PC-9 (cell line): ENCODE measurements at regions not wholly inside any gene's neighbourhood (a gene's known extent, or its start where the extent isn't known, plus 50 kb on each side); places are given as distances from the start of the nearest gene placed in this dataset.

Source experiments
- CTCF ChIP-seq: fragments of 200-600 bp; sonication (generic); conservative IDR thresholded peaks from 2 replicates; pipeline ENCODE4 v1.6.1; 2017; ENCODE audit warnings: mixed run types, antibody characterized with exemption, mild to moderate bottlenecking, moderate library complexity
- EZH2 ChIP-seq: fragments of 200-600 bp; sonication (generic); IDR thresholded peaks from 2 replicates; pipeline ENCODE4 v1.8.0; 2017; ENCODE audit warnings: antibody characterized with exemption, low read depth

GRCh38 chr6:54579011-54579410 is 267.6 kb upstream of the FAM83B start:
- TF ChIP-seq CTCF (no peak), EZH2 (no peak)
